AG04450 (cell line): ENCODE measurements at regions not wholly inside any gene's neighbourhood (a gene's known extent, or its start where the extent isn't known, plus 50 kb on each side); places are given as distances from the start of the nearest gene placed in this dataset.

Experiments used
- CTCF ChIA-PET: fragments of 300-600, 350-600 bp; formaldehyde crosslinking; extraction: SDS; loops from one replicate; lab custom pipeline; 2022; ENCODE audit warnings: antibody characterized with exemption, inconsistent platforms; lab: Charles Lee
- POLR2A ChIA-PET: fragments of 350-600 bp; formaldehyde crosslinking; extraction: SDS; loops from one replicate; lab custom pipeline; 2021; ENCODE audit warnings: antibody characterized with exemption, inconsistent platforms; lab: Yijun Ruan, JAX
- DNase-seq: peaks from one replicate; pipeline ENCODE4 v3.0.0-alpha.2; 2011; ENCODE audit warnings: low read depth, low spot score
- H3K27ac ChIP-seq: one replicate; pipeline ENCODE4 v1.5.1; 2012; ENCODE audit warnings: low read depth, low read length, control low read depth
- H3K27me3 ChIP-seq: one replicate; pipeline ENCODE4 v1.6.0; 2012; ENCODE audit warnings: low read length; ENCODE audit not compliant: control insufficient read depth, insufficient read depth
- H3K4me3 ChIP-seq: 2 replicates; pipeline ENCODE4 v1.5.1; 2011; ENCODE audit warnings: mild to moderate bottlenecking, low read depth, low read length, control low read depth
- H3K9me3 ChIP-seq: 2 replicates; pipeline ENCODE4 v1.5.1; 2012; ENCODE audit warnings: low read length; ENCODE audit not compliant: control insufficient read depth, insufficient read depth
- CTCF ChIP-seq: IDR thresholded peaks from 2 replicates; pipeline ENCODE4 v1.5.1; 2011; ENCODE audit warnings: low read depth, low read length, control low read depth, inconsistent platforms

- no peak overlapping the region for H3K27ac ChIP-seq
- H3K4me3 ChIP-seq, result no peak overlapping the region
- POLR2A ChIA-PET, result no interaction called here
- no peak for TF ChIP-seq CTCF
- CTCF ChIA-PET, result no interaction called here
- DNase-seq, result no peak
- H3K27me3 ChIP-seq, result no peaks in the 10 kb centered on the region
- peaks cover 6% of the 10 kb centered on the region for H3K9me3 ChIP-seq
Measured at GRCh38 chr4:64846417-64846816, 437.2 kb upstream of the TECRL start.

DNA sequence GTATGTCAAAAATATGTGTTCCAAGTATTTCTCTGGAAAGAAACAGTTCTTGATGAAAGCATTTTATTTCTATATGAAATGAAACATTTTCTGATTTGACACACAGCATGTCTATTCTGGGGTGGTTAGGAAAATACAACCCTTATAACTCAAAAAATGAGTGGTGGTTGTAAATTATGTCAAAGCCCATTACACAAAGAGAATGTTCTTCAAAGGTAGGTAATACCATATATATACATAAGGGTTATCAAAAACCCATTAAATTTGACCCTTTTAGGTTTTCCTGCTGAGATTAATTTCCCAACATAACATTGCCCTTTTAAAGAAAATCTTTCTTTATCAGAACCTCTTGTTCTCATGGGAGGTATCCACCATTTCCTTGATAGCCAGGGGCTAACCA, 420.5 kb upstream of the TECRL start:
- H3K27me3 ChIP-seq, result no peaks in the 10 kb centered on the region
- no peak overlapping the region for H3K4me3 ChIP-seq
- H3K27ac ChIP-seq, result no peak overlapping the region
- TF ChIP-seq CTCF, result no peak
- no peak for DNase-seq
- POLR2A ChIA-PET, result no interaction called here
- H3K9me3 ChIP-seq, result peaks cover 5% of the 10 kb centered on the region
- CTCF ChIA-PET, result no interaction called here

- no peak for DNase-seq
- TF ChIP-seq CTCF, result no peak
- no peak overlapping the region for H3K27ac ChIP-seq
- H3K27me3 ChIP-seq, result no peaks in the 10 kb centered on the region
- ChIA-PET CTCF (no interaction called here), POLR2A (no interaction called here)
- no peak overlapping the region for H3K4me3 ChIP-seq
- peaks cover 5% of the 10 kb centered on the region for H3K9me3 ChIP-seq
Measured at GRCh38 chr4:64824591-64824990, 415.3 kb upstream of the TECRL start.

- no peak for TF ChIP-seq CTCF
- Histone ChIP-seq H3K27me3 (no peaks in the 10 kb centered on the region), H3K27ac (no peak overlapping the region), H3K4me3 (no peak overlapping the region), H3K9me3 (peaks cover 5% of the 10 kb centered on the region)
- CTCF ChIA-PET, result no interaction called here
- POLR2A ChIA-PET, result no interaction called here
- no peak for DNase-seq
Measured at GRCh38 chr4:64822405-64822804, 413.2 kb upstream of the TECRL start.

DNA sequence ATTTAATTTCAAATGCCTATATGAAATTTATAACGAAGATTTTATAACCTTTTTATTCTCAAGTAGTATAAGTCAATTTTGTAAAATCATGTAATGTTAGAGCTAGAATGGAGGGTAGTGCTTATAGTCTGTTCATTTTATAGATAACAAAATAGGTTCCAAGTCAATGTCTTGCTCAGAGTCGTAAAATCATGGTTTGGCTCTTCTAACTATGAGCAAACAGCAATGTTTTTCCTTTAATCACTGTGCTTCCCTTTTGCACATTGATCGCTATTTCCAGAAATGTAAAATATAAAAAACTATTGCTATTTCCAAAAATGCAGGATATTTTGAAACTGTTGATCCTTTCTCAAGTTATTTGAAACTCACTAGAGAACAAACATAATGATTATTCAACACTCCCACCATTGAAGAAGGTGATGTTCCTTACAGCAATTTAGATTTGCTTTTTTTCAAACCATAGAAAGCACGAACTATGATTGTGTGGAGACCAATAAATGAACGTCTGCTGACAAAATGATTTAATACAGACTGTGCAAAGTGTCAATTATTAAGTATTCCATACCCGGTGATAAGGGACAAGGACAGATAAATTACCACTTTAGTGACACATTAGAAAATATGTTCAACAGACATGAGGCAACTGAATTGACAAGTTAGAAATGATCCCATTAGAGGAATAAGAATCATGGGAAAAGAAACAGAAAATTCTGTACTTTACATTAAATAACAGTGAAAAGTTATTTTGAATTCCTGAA, 412.1 kb upstream of the TECRL start:
- TF ChIP-seq CTCF, result no peak
- no peak for DNase-seq
- H3K27me3 ChIP-seq, result no peaks in the 10 kb centered on the region
- H3K4me3 ChIP-seq, result no peak overlapping the region
- H3K27ac ChIP-seq, result no peak overlapping the region
- ChIA-PET CTCF (no interaction called here), POLR2A (no interaction called here)
- peaks cover 2% of the 10 kb centered on the region; the same call in 1 of the 2 replicates for H3K9me3 ChIP-seq
